ENCODE measurements at regions not wholly inside any gene's neighbourhood (a gene's known extent, or its start where the extent isn't known, plus 50 kb on each side); places are given as distances from the start of the nearest gene placed in this dataset.

DNA sequence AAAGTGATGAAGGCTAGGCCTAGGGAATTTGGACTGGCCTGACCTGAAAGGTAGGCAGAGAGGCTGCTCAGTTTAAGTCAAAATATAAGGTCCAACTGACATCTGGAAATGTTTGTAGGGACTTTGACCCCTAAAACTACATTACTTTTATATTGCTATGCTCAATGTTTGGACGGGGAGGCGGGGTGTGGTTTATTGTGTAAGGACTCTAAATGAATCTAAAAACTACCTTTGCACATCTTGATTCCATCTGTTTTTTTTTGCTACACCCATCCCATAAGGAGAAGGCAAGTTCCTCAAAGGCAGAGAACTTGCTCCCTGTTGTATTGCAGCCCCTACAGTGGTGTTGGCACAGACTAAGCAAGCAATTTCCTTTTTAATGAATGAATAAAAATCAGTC lies 227.1 kb downstream of the HACE1 start:
- H3K36me3 ChIP-seq = no peaks in the 10 kb centered on the region
- no peak for DNase-seq
- H3K27ac ChIP-seq = no peak overlapping the region
- peaks cover 4% of the 10 kb centered on the region for H3K27me3 ChIP-seq
- no peak overlapping the region for H3K4me3 ChIP-seq
- no peaks in the 10 kb centered on the region for H3K4me1 ChIP-seq
- H3K9me3 ChIP-seq (replicated peaks) = no peaks in the 10 kb centered on the region

- Histone ChIP-seq H3K4me1 (no peaks in the 10 kb centered on the region), H3K27ac (no peak overlapping the region), H3K27me3 (peaks cover 4% of the 10 kb centered on the region), H3K4me3 (no peak overlapping the region), H3K9me3 (replicated peaks) (no peaks in the 10 kb centered on the region), H3K36me3 (no peaks in the 10 kb centered on the region)
- no peak for DNase-seq
Measured at GRCh38 chr6:104630955-104631354, 228.8 kb downstream of the HACE1 start.

DNA sequence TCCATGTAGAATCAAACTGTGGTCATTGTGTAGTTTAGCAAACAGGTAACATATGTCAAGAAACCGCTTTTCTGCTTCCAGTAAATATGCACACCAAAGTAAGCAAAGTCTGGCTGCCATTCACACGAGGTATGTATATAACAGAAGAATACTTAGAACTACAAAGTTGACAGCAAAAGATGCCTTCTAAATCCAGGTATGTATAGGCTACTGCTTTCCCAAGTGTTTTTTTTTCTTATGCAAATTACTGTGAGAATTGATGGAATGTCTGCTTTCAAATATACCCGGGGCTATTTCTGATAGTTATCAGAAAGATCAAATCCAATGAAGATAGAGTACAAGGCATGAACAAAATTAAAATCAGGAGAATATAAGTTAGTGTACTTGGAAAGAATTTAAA lies 229.2 kb downstream of the HACE1 start:
- no peaks in the 10 kb centered on the region for H3K4me1 ChIP-seq
- no peaks in the 10 kb centered on the region for H3K36me3 ChIP-seq
- peaks cover 4% of the 10 kb centered on the region for H3K27me3 ChIP-seq
- no peak overlapping the region for H3K27ac ChIP-seq
- no peak for DNase-seq
- no peaks in the 10 kb centered on the region for H3K9me3 ChIP-seq (replicated peaks)
- H3K4me3 ChIP-seq = no peak overlapping the region

GRCh38 chr6:104629826-104630225 lies 229.9 kb downstream of the HACE1 start:
- DNase-seq = no peak
- H3K27me3 ChIP-seq = peaks cover 4% of the 10 kb centered on the region
- no peaks in the 10 kb centered on the region for H3K36me3 ChIP-seq
- no peak overlapping the region for H3K4me3 ChIP-seq
- H3K9me3 ChIP-seq (replicated peaks) = no peaks in the 10 kb centered on the region
- no peak overlapping the region for H3K27ac ChIP-seq
- no peaks in the 10 kb centered on the region for H3K4me1 ChIP-seq

DNA sequence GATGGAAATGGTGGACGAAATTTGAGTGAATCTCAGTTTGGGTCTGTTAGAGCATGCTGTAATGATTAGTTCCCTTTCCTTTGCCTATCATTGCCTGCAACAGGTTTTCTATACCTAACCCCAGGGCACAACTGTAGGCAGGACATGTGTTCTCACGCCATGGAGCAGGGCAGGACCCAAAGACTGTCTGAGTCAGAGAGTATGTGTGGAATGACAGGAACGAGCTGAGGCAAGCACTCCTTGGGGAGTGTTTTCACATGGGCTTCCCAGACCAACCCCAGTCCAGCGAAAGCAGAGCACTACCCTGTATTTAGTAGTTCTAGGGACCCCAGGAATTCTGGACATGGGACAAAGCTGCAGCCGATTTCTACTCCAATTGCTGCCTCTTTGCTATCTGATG lies 234.2 kb downstream of the HACE1 start:
- H3K4me3 ChIP-seq = no peak overlapping the region
- no peak overlapping the region for H3K27ac ChIP-seq
- H3K4me1 ChIP-seq = no peaks in the 10 kb centered on the region
- peaks cover 4% of the 10 kb centered on the region for H3K27me3 ChIP-seq
- DNase-seq = peak in 1 of 2 experiments; percentile 3
- H3K9me3 ChIP-seq (replicated peaks) = no peaks in the 10 kb centered on the region
- H3K36me3 ChIP-seq = no peaks in the 10 kb centered on the region

- peak in 1 of 2 experiments; percentile 8 for DNase-seq
- Histone ChIP-seq H3K27me3 (0 out of 2 replicates have a peak, but pooled peaks cover 3% of the 10 kb centered on the region), H3K4me1 (no peaks in the 10 kb centered on the region), H3K36me3 (no peaks in the 10 kb centered on the region), H3K4me3 (no peak overlapping the region), H3K27ac (no peak overlapping the region), H3K9me3 (replicated peaks) (no peaks in the 10 kb centered on the region)
Measured at GRCh38 chr6:104623052-104623690, 236.5 kb downstream of the HACE1 start.

GRCh38 chr6:104621396-104621795 lies 238.3 kb downstream of the HACE1 start:
- no peak overlapping the region for H3K4me3 ChIP-seq
- no peaks in the 10 kb centered on the region for H3K4me1 ChIP-seq
- DNase-seq = no peak
- H3K27ac ChIP-seq = no peak overlapping the region
- no peaks in the 10 kb centered on the region for H3K9me3 ChIP-seq (replicated peaks)
- H3K27me3 ChIP-seq = 0 out of 2 replicates have a peak, but pooled peaks cover 3% of the 10 kb centered on the region
- no peaks in the 10 kb centered on the region for H3K36me3 ChIP-seq

GRCh38 chr6:104617591-104617990 lies 242.1 kb downstream of the HACE1 start:
- Histone ChIP-seq H3K36me3 (no peaks in the 10 kb centered on the region), H3K4me3 (no peak overlapping the region), H3K9me3 (replicated peaks) (no peaks in the 10 kb centered on the region), H3K4me1 (peaks cover 5% of the 10 kb centered on the region; the same call in 1 of the 2 replicates), H3K27me3 (0 out of 2 replicates have a peak, but pooled peaks cover 3% of the 10 kb centered on the region), H3K27ac (no peak overlapping the region)
- DNase-seq = no peak

- H3K36me3 ChIP-seq = no peaks in the 10 kb centered on the region
- H3K27ac ChIP-seq = no peak overlapping the region
- H3K9me3 ChIP-seq (replicated peaks) = no peaks in the 10 kb centered on the region
- peaks cover 5% of the 10 kb centered on the region; the same call in 1 of the 2 replicates for H3K4me1 ChIP-seq
- no peak for DNase-seq
- no peak overlapping the region for H3K4me3 ChIP-seq
- no peaks in the 10 kb centered on the region for H3K27me3 ChIP-seq
Measured at GRCh38 chr6:104614394-104614793, 245.3 kb downstream of the HACE1 start.

GRCh38 chr6:104613416-104614001 lies 246.2 kb downstream of the HACE1 start:
- Histone ChIP-seq H3K36me3 (no peaks in the 10 kb centered on the region), H3K27ac (no peak overlapping the region), H3K4me3 (no peak overlapping the region), H3K4me1 (peaks cover 5% of the 10 kb centered on the region; the same call in 1 of the 2 replicates), H3K27me3 (no peaks in the 10 kb centered on the region), H3K9me3 (replicated peaks) (no peaks in the 10 kb centered on the region)
- no peak for DNase-seq

DNA sequence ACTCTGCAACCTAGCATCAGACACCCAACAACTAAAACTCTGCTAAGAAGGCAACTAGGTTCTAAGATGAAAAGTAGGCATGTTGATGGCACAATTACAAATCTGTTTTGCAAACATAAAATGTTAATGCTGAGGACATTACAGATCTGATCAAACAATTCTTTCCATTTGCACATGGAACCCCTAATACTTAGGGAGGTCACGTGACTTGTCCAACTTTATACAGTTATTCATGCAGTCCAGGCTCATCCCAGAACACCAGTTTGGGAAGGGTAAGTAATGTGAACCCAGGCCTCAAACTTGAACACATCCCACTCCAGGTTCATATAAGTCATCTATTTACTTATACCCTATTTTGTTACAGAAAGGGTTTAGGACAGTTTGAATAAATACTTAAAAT lies 247.2 kb downstream of the HACE1 start:
- H3K27me3 ChIP-seq = no peaks in the 10 kb centered on the region
- peaks cover 5% of the 10 kb centered on the region; the same call in 1 of the 2 replicates for H3K4me1 ChIP-seq
- no peak overlapping the region for H3K4me3 ChIP-seq
- no peak for DNase-seq
- no peak overlapping the region for H3K27ac ChIP-seq
- no peaks in the 10 kb centered on the region for H3K9me3 ChIP-seq (replicated peaks)
- H3K36me3 ChIP-seq = no peaks in the 10 kb centered on the region

- DNase-seq = no peak
- Histone ChIP-seq H3K27me3 (no peaks in the 10 kb centered on the region), H3K4me1 (no peaks in the 10 kb centered on the region; the same call in 1 of the 2 replicates), H3K9me3 (replicated peaks) (no peaks in the 10 kb centered on the region), H3K4me3 (no peak overlapping the region), H3K36me3 (no peaks in the 10 kb centered on the region), H3K27ac (no peak overlapping the region)
Measured at GRCh38 chr6:104608101-104608500, 251.6 kb downstream of the HACE1 start.

DNA sequence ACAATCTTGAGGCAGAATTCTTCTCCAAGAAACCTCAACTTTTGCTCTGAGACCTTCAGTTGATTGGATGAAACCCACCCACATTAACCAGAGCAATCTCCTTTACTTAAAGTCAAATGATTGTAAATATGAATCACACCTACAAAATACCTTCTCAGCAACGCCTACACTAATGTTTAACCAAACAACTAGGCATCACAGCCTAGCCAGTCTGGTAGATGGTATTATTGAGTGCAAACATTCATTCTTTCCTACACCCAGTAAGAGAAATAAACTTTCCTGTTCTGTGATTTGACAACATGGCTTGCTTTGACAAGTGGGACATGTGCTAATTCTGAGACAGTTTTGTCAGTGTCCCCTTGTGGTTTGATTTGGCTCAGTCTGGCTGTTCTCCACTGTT lies 252.2 kb downstream of the HACE1 start:
- H3K4me3 ChIP-seq = no peak overlapping the region
- H3K36me3 ChIP-seq = no peaks in the 10 kb centered on the region
- no peak for DNase-seq
- no peak overlapping the region for H3K27ac ChIP-seq
- no peaks in the 10 kb centered on the region for H3K9me3 ChIP-seq (replicated peaks)
- no peaks in the 10 kb centered on the region for H3K4me1 ChIP-seq
- H3K27me3 ChIP-seq = no peaks in the 10 kb centered on the region

- DNase-seq = no peak
- Histone ChIP-seq H3K4me1 (no peaks in the 10 kb centered on the region), H3K27ac (no peak overlapping the region), H3K27me3 (no peaks in the 10 kb centered on the region), H3K9me3 (replicated peaks) (no peaks in the 10 kb centered on the region), H3K36me3 (no peaks in the 10 kb centered on the region), H3K4me3 (no peak overlapping the region)
Measured at GRCh38 chr6:104606361-104606760, 253.4 kb downstream of the HACE1 start.

GRCh38 chr6:104604685-104605084 lies 255.0 kb downstream of the HACE1 start:
- H3K27ac ChIP-seq = no peak overlapping the region
- no peaks in the 10 kb centered on the region for H3K27me3 ChIP-seq
- H3K36me3 ChIP-seq = no peaks in the 10 kb centered on the region
- no peak overlapping the region for H3K4me3 ChIP-seq
- no peaks in the 10 kb centered on the region for H3K4me1 ChIP-seq
- DNase-seq = no peak
- no peaks in the 10 kb centered on the region for H3K9me3 ChIP-seq (replicated peaks)
